ENCODE measurements at regions not wholly inside any gene's neighbourhood (a gene's known extent, or its start where the extent isn't known, plus 50 kb on each side); places are given as distances from the start of the nearest gene placed in this dataset.

- H3K27me3 ChIP-seq (ENCODE audit: low read depth, low read length) = peaks cover 39% of the 10 kb centered on the region
- no peak overlapping the region for H3K27ac ChIP-seq (ENCODE audit: low read length)
- no peaks in the 10 kb centered on the region for H3K79me2 ChIP-seq (ENCODE audit: low read length)
- H3K36me3 ChIP-seq (replicated peaks; ENCODE audit: low read depth, low read length) = no peaks in the 10 kb centered on the region
- TF ChIP-seq CTCF (IDR thresholded peaks at IDR 0.05; ENCODE audit: low read depth, low read length) (no peak), EZH2phosphoT487 (IDR thresholded peaks at IDR 0.05; ENCODE audit: low read depth) (no peak)
- H3K4me2 ChIP-seq (ENCODE audit: low read length) = no peak overlapping the region
- no peaks in the 10 kb centered on the region for H3K9me3 ChIP-seq (ENCODE audit: insufficient read depth, low read length)
- no peak overlapping the region for H3K9ac ChIP-seq (ENCODE audit: low read length)
- no peak overlapping the region for H3K4me3 ChIP-seq (ENCODE audit: low read length)
- H4K20me1 ChIP-seq (ENCODE audit: insufficient read depth, low read length) = no peaks in the 10 kb centered on the region
- no peaks in the 10 kb centered on the region for H3K4me1 ChIP-seq (ENCODE audit: low read length)
- H2AFZ ChIP-seq (ENCODE audit: low read depth, low read length) = no peak overlapping the region
These were observed 190.5 kb upstream of the SKOR2 start for GRCh38 chr18:47441914-47442313.

- no peaks in the 10 kb centered on the region for H4K20me1 ChIP-seq (ENCODE audit: insufficient read depth, low read length)
- H3K27ac ChIP-seq (ENCODE audit: low read length) = no peak overlapping the region
- no peaks in the 10 kb centered on the region for H3K36me3 ChIP-seq (replicated peaks; ENCODE audit: low read depth, low read length)
- no peaks in the 10 kb centered on the region for H3K9me3 ChIP-seq (ENCODE audit: insufficient read depth, low read length)
- peaks cover 72% of the 10 kb centered on the region for H3K27me3 ChIP-seq (ENCODE audit: low read depth, low read length)
- no peaks in the 10 kb centered on the region for H3K4me1 ChIP-seq (ENCODE audit: low read length)
- TF ChIP-seq EZH2phosphoT487 (IDR thresholded peaks at IDR 0.05; ENCODE audit: low read depth) (no peak), CTCF (IDR thresholded peaks at IDR 0.05; ENCODE audit: low read depth, low read length) (no peak)
- no peak overlapping the region for H3K4me3 ChIP-seq (ENCODE audit: low read length)
- H3K9ac ChIP-seq (ENCODE audit: low read length) = no peak overlapping the region
- no peak overlapping the region for H2AFZ ChIP-seq (ENCODE audit: low read depth, low read length)
- no peaks in the 10 kb centered on the region for H3K79me2 ChIP-seq (ENCODE audit: low read length)
- H3K4me2 ChIP-seq (ENCODE audit: low read length) = no peak overlapping the region
These were observed 186.5 kb upstream of the SKOR2 start for GRCh38 chr18:47438001-47438400.

DNA sequence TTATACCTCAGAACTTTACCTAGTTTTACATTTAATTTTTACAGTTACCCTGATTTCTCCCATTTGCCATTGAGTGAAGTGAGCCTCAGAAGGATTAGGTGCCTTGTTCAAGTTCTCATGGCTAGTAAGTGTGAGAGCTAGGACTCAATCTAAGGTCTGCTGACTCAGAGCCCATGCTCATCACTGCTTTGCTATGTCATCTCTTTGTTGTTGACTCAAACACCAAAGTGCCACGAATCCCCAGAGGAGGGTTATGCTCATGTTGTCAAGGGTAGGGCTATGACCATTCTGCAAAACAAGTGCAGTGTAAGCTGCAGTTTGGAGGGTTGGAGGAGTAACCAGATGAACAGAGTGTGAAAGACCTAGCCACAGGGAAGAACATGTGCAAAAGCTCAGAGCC is 185.4 kb upstream of the SKOR2 start:
- H3K4me1 ChIP-seq (ENCODE audit: low read length) = no peaks in the 10 kb centered on the region
- TF ChIP-seq CTCF (IDR thresholded peaks at IDR 0.05; ENCODE audit: low read depth, low read length) (no peak), EZH2phosphoT487 (IDR thresholded peaks at IDR 0.05; ENCODE audit: low read depth) (no peak)

GRCh38 chr18:47434214-47434746 is 182.8 kb upstream of the SKOR2 start:
- Histone ChIP-seq H3K4me1 (ENCODE audit: low read length) (no peaks in the 10 kb centered on the region), H3K79me2 (ENCODE audit: low read length) (no peaks in the 10 kb centered on the region), H4K20me1 (ENCODE audit: insufficient read depth, low read length) (no peaks in the 10 kb centered on the region), H3K36me3 (replicated peaks; ENCODE audit: low read depth, low read length) (no peaks in the 10 kb centered on the region), H2AFZ (ENCODE audit: low read depth, low read length) (no peak overlapping the region), H3K27me3 (ENCODE audit: low read depth, low read length) (peaks cover 62% of the 10 kb centered on the region), H3K9ac (ENCODE audit: low read length) (no peak overlapping the region), H3K9me3 (ENCODE audit: insufficient read depth, low read length) (no peaks in the 10 kb centered on the region), H3K4me3 (ENCODE audit: low read length) (no peak overlapping the region), H3K4me2 (ENCODE audit: low read length) (no peak overlapping the region), H3K27ac (ENCODE audit: low read length) (no peak overlapping the region)
- no peak for TF ChIP-seq EZH2phosphoT487 (IDR thresholded peaks at IDR 0.05; ENCODE audit: low read depth)
- no peak for TF ChIP-seq CTCF (IDR thresholded peaks at IDR 0.05; ENCODE audit: low read depth, low read length)

More for the DNA sequence above, 185.4 kb upstream of the SKOR2 start:
- no peak overlapping the region for H3K4me2 ChIP-seq (ENCODE audit: low read length)
- H3K4me3 ChIP-seq (ENCODE audit: low read length) = no peak overlapping the region
- H3K79me2 ChIP-seq (ENCODE audit: low read length) = no peaks in the 10 kb centered on the region
- H3K36me3 ChIP-seq (replicated peaks; ENCODE audit: low read depth, low read length) = no peaks in the 10 kb centered on the region
- H2AFZ ChIP-seq (ENCODE audit: low read depth, low read length) = no peak overlapping the region
- no peak overlapping the region for H3K27ac ChIP-seq (ENCODE audit: low read length)
- H3K9ac ChIP-seq (ENCODE audit: low read length) = no peak overlapping the region
- H4K20me1 ChIP-seq (ENCODE audit: insufficient read depth, low read length) = no peaks in the 10 kb centered on the region
- H3K9me3 ChIP-seq (ENCODE audit: insufficient read depth, low read length) = no peaks in the 10 kb centered on the region
- peaks cover 80% of the 10 kb centered on the region for H3K27me3 ChIP-seq (ENCODE audit: low read depth, low read length)
